ENCODE measurements at regions not wholly inside any gene's neighbourhood (a gene's known extent, or its start where the extent isn't known, plus 50 kb on each side); places are given as distances from the start of the nearest gene placed in this dataset.

- Histone ChIP-seq H3K4me1 (no peaks in the 10 kb centered on the region), H3K9me3 (no peaks in the 10 kb centered on the region), H3K4me2 (no peak overlapping the region), H3K4me3 (no peak overlapping the region), H3K27ac (no peak overlapping the region)
- 61% methylated on average over 6 of the region's 6 CpGs for WGBS (ENCODE audit: missing lambda C conversion rate)
- POLR2A ChIA-PET = no interaction called here
- ATAC-seq (no peak), FAIRE-seq (no peak), DNase-seq (ENCODE audit: low read depth in 1 of 2, low spot score in 1 of 2) (no peak)
- CTCF ChIA-PET = interaction anchor here (0.8 to 1.0 kb wide), 2 partner anchors 9 to 19 kb away, joined by 3 to 4 read pairs; no protein-coding TSS in a partner anchor
- no peak for TF ChIP-seq ELK1 (IDR thresholded peaks at IDR 0.05; ENCODE audit: low read depth, low read length)
- TF ChIP-seq RARB (CRISPR knock-in tag; IDR thresholded peaks at IDR 0.05) = no peak
Observed at GRCh38 chr1:223012176-223012788, 130.8 kb downstream of the TLR5 start.

GRCh38 chr1:223012938-223013337, 130.1 kb downstream of the TLR5 start:
- no peak for FAIRE-seq
- Histone ChIP-seq H3K27ac (no peak overlapping the region), H3K4me2 (no peak overlapping the region), H3K4me3 (no peak overlapping the region), H3K9me3 (no peaks in the 10 kb centered on the region), H3K4me1 (no peaks in the 10 kb centered on the region)
- TF ChIP-seq KDM5A (IDR thresholded peaks at IDR 0.05) (no peak), TP53 (CRISPR knock-in tag; IDR thresholded peaks at IDR 0.05) (no peak), CTCF (IDR thresholded peaks at IDR 0.05) (no peak), KDM1A (IDR thresholded peaks at IDR 0.05; ENCODE audit: low read depth) (no peak), ZFP36 (IDR thresholded peaks at IDR 0.05; ENCODE audit: borderline replicate concordance, partially characterized antibody) (no peak), ZC3H11A (IDR thresholded peaks at IDR 0.05) (no peak), FOSL2 (IDR thresholded peaks at IDR 0.05) (no peak), FOSL2 (CRISPR knock-in tag; IDR thresholded peaks at IDR 0.05) (no peak), RFX5 (IDR thresholded peaks at IDR 0.05) (no peak), ATOH8 (CRISPR knock-in tag; IDR thresholded peaks at IDR 0.05; ENCODE audit: low read depth) (no peak), TFCP2L1 (CRISPR knock-in tag; IDR thresholded peaks at IDR 0.05) (no peak), EP300 (IDR thresholded peaks at IDR 0.05) (no peak), CBX8 (IDR thresholded peaks at IDR 0.05) (no peak), HOXA7 (CRISPR knock-in tag; IDR thresholded peaks at IDR 0.05) (no peak), SREBF2 (IDR thresholded peaks at IDR 0.05) (no peak), HDAC2 (IDR thresholded peaks at IDR 0.05) (no peak), JUN (IDR thresholded peaks at IDR 0.05) (no peak), E2F6 (IDR thresholded peaks at IDR 0.05; ENCODE audit: borderline replicate concordance, low read depth) (no peak), REST (IDR thresholded peaks at IDR 0.05) (no peak), CEBPB (IDR thresholded peaks at IDR 0.05) (no peak)
- WGBS (ENCODE audit: missing lambda C conversion rate) = 34% methylated on average over 2 of the region's 2 CpGs
- ATAC-seq = no peak
- ChIA-PET CTCF (interaction anchor here (0.8 kb wide), 1 partner anchor 18 kb away, joined by 3 read pairs; no protein-coding TSS in a partner anchor), POLR2A (no interaction called here)
- no peak for DNase-seq (ENCODE audit: low read depth in 1 of 2, low spot score in 1 of 2)
